HEK293 (cell line): ENCODE measurements at regions not wholly inside any gene's neighbourhood (a gene's known extent, or its start where the extent isn't known, plus 50 kb on each side); places are given as distances from the start of the nearest gene placed in this dataset.

Source experiments
- CTCF ChIA-PET: fragments of 350-600 bp; formaldehyde crosslinking; extraction: SDS; loops from one replicate; lab custom pipeline; 2021; ENCODE audit warnings: antibody characterized with exemption; lab: Yijun Ruan, JAX
- POLR2A ChIA-PET: fragments of 300-600 bp; formaldehyde crosslinking; extraction: SDS; loops from one replicate; lab custom pipeline; 2020; ENCODE audit warnings: antibody characterized with exemption, inconsistent platforms; lab: Yijun Ruan, JAX
- H3K27ac ChIP-seq: fragments of 200-500 bp; sonication (Bioruptor generic); 2 replicates; pipeline ENCODE4 v1.5.1; 2014; ENCODE audit warnings: low read depth, low read length, control low read depth, inconsistent platforms; ENCODE audit errors: extremely low read depth
- H3K36me3 ChIP-seq, 2 experiments: fragments of 200-500 bp in 1 of 2; sonication (Bioruptor generic) in 1 of 2; 1 replicate in 1 of 2; 2 replicates in 1 of 2; pipeline ENCODE4 v1.5.1; 2014 to 2017; ENCODE audit warnings: inconsistent platforms in 2 of 2, low read length in 2 of 2; ENCODE audit not compliant: control insufficient read depth in 2 of 2, insufficient read depth in 1 of 2
- H3K4me1 ChIP-seq: fragments of 200-500 bp; sonication (Bioruptor generic); 2 replicates; pipeline ENCODE4 v1.5.1; 2014; ENCODE audit warnings: mild to moderate bottlenecking, low read length, inconsistent platforms; ENCODE audit not compliant: control insufficient read depth, insufficient read depth
- H3K4me3 ChIP-seq: 2 replicates; pipeline ENCODE4 v1.5.1; 2011; ENCODE audit warnings: low read depth, mild to moderate bottlenecking, control low read depth, low read length, moderate library complexity
- H3K9me3 ChIP-seq: fragments of 200-500 bp; sonication (Bioruptor generic); 2 replicates; pipeline ENCODE4 v1.5.1; 2014; ENCODE audit warnings: low read depth, low read length, inconsistent platforms; ENCODE audit not compliant: control insufficient read depth, insufficient read depth
- GFI1B ChIP-seq: fragments of 450-650 bp; formaldehyde crosslinking; IDR thresholded peaks from 2 replicates; pipeline ENCODE4 v1.5.1; 2016; ENCODE audit warnings: missing biosample characterization, missing genetic modification characterization
- GLI2 ChIP-seq: fragments of 450-650 bp; formaldehyde crosslinking; IDR thresholded peaks from 2 replicates; pipeline ENCODE4; 2017; ENCODE audit warnings: missing biosample characterization, missing genetic modification characterization, low read depth, borderline replicate concordance
- HOXA7 ChIP-seq: sonication (generic); formaldehyde crosslinking; IDR thresholded peaks from 2 replicates; pipeline ENCODE4 v1.8.1; 2022; ENCODE audit warnings: missing genetic modification reagents, borderline replicate concordance
- HOXD13 ChIP-seq: sonication (generic); formaldehyde crosslinking; IDR thresholded peaks from 2 replicates; pipeline ENCODE4 v1.8.0; 2022; ENCODE audit warnings: missing genetic modification reagents, borderline replicate concordance
- KLF1 ChIP-seq: fragments of 450-650 bp; formaldehyde crosslinking; IDR thresholded peaks from 2 replicates; pipeline ENCODE4 v1.5.1; 2016; ENCODE audit warnings: missing biosample characterization, missing genetic modification characterization
- OVOL3 ChIP-seq: fragments of 450-650 bp; formaldehyde crosslinking; IDR thresholded peaks from 2 replicates; pipeline ENCODE4 v1.5.1; 2016; ENCODE audit warnings: missing biosample characterization, missing genetic modification characterization
- SP7 ChIP-seq: fragments of 450-650 bp; formaldehyde crosslinking; IDR thresholded peaks from 2 replicates; pipeline ENCODE4 v1.5.1; 2016; ENCODE audit warnings: missing biosample characterization, missing genetic modification characterization
- YY2 ChIP-seq: fragments of 450-650 bp; formaldehyde crosslinking; IDR thresholded peaks from 2 replicates; pipeline ENCODE4 v1.5.1; 2016; ENCODE audit warnings: missing biosample characterization, missing genetic modification characterization
- ZBTB48 ChIP-seq: fragments of 450-650 bp; formaldehyde crosslinking; IDR thresholded peaks from 2 replicates; pipeline ENCODE4 v1.5.1; 2016; ENCODE audit warnings: missing biosample characterization, missing genetic modification characterization
- ZNF184 ChIP-seq: fragments of 450-650 bp; IDR thresholded peaks from 2 replicates; pipeline ENCODE4 v1.5.1; 2018; ENCODE audit warnings: missing biosample characterization, mild to moderate bottlenecking, missing genetic modification characterization
- ZNF239 ChIP-seq: fragments of 450-650 bp; formaldehyde crosslinking; IDR thresholded peaks from 2 replicates; pipeline ENCODE4 v1.5.1; 2016; ENCODE audit warnings: missing biosample characterization, missing genetic modification characterization
- ZNF248 ChIP-seq: fragments of 450-650 bp; formaldehyde crosslinking; IDR thresholded peaks from 2 replicates; pipeline ENCODE4 v1.5.1; 2017; ENCODE audit warnings: missing biosample characterization, missing genetic modification characterization
- ZNF266 ChIP-seq: fragments of 450-650 bp; formaldehyde crosslinking; IDR thresholded peaks from 2 replicates; pipeline ENCODE4 v1.5.1; 2016; ENCODE audit warnings: missing biosample characterization, missing genetic modification characterization, low read depth
- ZNF324 ChIP-seq: fragments of 450-650 bp; formaldehyde crosslinking; IDR thresholded peaks from 2 replicates; pipeline ENCODE4 v1.5.1; 2016; ENCODE audit warnings: missing biosample characterization, missing genetic modification characterization
- ZNF514 ChIP-seq: fragments of 450-650 bp; formaldehyde crosslinking; IDR thresholded peaks from 2 replicates; pipeline ENCODE4 v1.5.1; 2016; ENCODE audit warnings: missing biosample characterization, missing genetic modification characterization
- ZNF549 ChIP-seq: fragments of 450-650 bp; IDR thresholded peaks from 2 replicates; pipeline ENCODE4 v1.5.1; 2018; ENCODE audit warnings: missing biosample characterization, missing genetic modification characterization, mild to moderate bottlenecking, inconsistent platforms, moderate library complexity
- ZNF623 ChIP-seq: fragments of 450-650 bp; formaldehyde crosslinking; IDR thresholded peaks from 2 replicates; pipeline ENCODE4 v1.5.1; 2016; ENCODE audit warnings: missing biosample characterization, missing genetic modification characterization
- ZNF626 ChIP-seq: fragments of 450-650 bp; sonication (Bioruptor Pico); formaldehyde crosslinking; IDR thresholded peaks from 2 replicates; pipeline ENCODE4 v1.5.1; 2018; ENCODE audit warnings: missing biosample characterization, missing genetic modification characterization, inconsistent platforms
- ZNF792 ChIP-seq: fragments of 450-650 bp; formaldehyde crosslinking; IDR thresholded peaks from 2 replicates; pipeline ENCODE4 v1.5.1; 2016; ENCODE audit warnings: missing biosample characterization, missing genetic modification characterization
- ZXDB ChIP-seq: fragments of 450-650 bp; formaldehyde crosslinking; IDR thresholded peaks from 2 replicates; pipeline ENCODE4 v1.5.1; 2016; ENCODE audit warnings: missing biosample characterization, missing genetic modification characterization
- TF ChIP-seq, protein P1 (sequence below): fragments of 450-650 bp; formaldehyde crosslinking; IDR thresholded peaks from 2 replicates; pipeline ENCODE4 v1.5.1; 2016; ENCODE audit warnings: missing biosample characterization, missing genetic modification characterization, borderline replicate concordance
- TF ChIP-seq, protein P2 (sequence below): fragments of 450-650 bp; formaldehyde crosslinking; IDR thresholded peaks from 2 replicates; pipeline ENCODE4 v1.5.1; 2016; ENCODE audit warnings: missing biosample characterization, missing genetic modification characterization
- TF ChIP-seq, protein P3 (sequence below): fragments of 450-650 bp; formaldehyde crosslinking; optimal IDR thresholded peaks from 2 replicates; pipeline ENCODE3; 2016; ENCODE audit warnings: missing biosample characterization, mild to moderate bottlenecking, missing genetic modification characterization

DNA sequence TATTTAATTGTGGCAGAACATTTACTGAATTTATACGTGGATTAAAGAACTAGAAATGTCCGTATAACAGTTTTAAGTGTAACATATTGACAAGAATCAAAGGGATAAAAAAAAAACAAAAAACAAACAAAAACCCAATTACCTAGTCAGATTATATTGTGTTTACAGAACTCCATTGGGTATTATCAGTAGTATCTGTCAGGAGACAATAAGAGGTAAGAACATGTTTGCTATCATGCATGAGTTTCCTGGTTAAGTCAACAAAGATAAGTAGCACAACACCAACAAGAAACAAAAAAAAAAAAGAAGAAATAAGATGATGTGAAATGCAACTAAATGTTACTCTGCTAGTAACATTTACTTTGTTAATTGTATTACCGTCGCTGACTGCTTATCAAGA lies 570.6 kb downstream of the ZBBX start (continued):
- TF ChIP-seq, protein P1, sequence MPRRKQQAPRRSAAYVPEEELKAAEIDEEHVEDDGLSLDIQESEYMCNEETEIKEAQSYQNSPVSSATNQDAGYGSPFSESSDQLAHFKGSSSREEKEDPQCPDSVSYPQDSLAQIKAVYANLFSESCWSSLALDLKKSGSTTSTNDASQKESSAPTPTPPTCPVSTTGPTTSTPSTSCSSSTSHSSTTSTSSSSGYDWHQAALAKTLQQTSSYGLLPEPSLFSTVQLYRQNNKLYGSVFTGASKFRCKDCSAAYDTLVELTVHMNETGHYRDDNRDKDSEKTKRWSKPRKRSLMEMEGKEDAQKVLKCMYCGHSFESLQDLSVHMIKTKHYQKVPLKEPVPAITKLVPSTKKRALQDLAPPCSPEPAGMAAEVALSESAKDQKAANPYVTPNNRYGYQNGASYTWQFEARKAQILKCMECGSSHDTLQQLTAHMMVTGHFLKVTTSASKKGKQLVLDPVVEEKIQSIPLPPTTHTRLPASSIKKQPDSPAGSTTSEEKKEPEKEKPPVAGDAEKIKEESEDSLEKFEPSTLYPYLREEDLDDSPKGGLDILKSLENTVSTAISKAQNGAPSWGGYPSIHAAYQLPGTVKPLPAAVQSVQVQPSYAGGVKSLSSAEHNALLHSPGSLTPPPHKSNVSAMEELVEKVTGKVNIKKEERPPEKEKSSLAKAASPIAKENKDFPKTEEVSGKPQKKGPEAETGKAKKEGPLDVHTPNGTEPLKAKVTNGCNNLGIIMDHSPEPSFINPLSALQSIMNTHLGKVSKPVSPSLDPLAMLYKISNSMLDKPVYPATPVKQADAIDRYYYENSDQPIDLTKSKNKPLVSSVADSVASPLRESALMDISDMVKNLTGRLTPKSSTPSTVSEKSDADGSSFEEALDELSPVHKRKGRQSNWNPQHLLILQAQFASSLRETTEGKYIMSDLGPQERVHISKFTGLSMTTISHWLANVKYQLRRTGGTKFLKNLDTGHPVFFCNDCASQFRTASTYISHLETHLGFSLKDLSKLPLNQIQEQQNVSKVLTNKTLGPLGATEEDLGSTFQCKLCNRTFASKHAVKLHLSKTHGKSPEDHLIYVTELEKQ (tag by site-specific recombination) = no peak
- no peak for TF ChIP-seq ZNF792 (tag by site-specific recombination)
- TF ChIP-seq, protein P2, sequence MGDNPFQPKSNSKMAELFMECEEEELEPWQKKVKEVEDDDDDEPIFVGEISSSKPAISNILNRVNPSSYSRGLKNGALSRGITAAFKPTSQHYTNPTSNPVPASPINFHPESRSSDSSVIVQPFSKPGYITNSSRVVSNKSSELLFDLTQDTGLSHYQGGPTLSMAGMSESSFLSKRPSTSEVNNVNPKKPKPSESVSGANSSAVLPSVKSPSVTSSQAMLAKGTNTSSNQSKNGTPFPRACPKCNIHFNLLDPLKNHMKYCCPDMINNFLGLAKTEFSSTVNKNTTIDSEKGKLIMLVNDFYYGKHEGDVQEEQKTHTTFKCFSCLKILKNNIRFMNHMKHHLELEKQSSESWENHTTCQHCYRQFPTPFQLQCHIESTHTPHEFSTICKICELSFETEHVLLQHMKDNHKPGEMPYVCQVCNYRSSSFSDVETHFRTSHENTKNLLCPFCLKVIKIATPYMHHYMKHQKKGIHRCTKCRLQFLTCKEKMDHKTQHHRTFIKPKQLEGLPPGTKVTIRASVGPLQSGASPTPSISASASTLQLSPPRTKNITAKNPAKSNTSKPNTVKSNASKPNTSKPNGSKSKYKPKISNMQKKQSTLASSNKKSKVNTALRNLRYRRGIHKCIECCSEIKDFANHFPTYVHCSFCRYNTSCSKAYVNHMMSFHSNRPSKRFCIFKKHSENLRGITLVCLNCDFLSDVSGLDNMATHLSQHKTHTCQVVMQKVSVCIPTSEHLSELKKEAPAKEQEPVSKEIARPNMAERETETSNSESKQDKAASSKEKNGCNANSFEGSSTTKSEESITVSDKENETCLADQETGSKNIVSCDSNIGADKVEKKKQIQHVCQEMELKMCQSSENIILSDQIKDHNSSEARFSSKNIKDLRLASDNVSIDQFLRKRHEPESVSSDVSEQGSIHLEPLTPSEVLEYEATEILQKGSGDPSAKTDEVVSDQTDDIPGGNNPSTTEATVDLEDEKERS (tag by site-specific recombination) = no peak
- no peak for TF ChIP-seq SP7 (tag by site-specific recombination)

DNA sequence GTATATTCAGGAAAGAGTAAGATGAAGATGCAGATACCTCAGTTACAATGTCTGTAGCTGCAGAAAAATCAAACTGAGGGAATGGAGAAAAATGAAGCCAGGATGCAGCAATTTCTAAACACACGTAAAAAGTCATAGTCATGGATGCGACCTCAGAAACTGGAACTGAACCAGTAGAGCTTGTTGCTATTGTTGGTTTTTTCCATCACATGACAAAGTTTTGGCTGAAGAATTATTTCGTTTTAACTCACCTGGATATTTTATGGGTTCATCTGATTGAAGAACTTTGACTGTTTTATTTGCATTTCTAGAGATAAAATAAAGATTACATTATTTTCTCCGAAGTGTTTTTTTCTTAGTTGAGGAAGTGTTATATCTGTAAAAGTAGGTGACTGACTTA lies 591.2 kb downstream of the ZBBX start:
- no peak for TF ChIP-seq ZNF514 (tag by site-specific recombination)
- no peak for TF ChIP-seq HOXA7 (CRISPR knock-in tag)
- TF ChIP-seq GLI2 (tag by site-specific recombination) = no peak
- TF ChIP-seq ZNF324 = no peak
- TF ChIP-seq GFI1B = no peak
- no peak for TF ChIP-seq HOXD13 (CRISPR knock-in tag)
- TF ChIP-seq ZNF184 (tag by site-specific recombination) = no peak
- TF ChIP-seq ZXDB (tag by site-specific recombination) = no peak
- no peak for TF ChIP-seq ZNF626 (tag by site-specific recombination)
- no peak for TF ChIP-seq ZBTB48 (tag by site-specific recombination)
- TF ChIP-seq, protein P3, sequence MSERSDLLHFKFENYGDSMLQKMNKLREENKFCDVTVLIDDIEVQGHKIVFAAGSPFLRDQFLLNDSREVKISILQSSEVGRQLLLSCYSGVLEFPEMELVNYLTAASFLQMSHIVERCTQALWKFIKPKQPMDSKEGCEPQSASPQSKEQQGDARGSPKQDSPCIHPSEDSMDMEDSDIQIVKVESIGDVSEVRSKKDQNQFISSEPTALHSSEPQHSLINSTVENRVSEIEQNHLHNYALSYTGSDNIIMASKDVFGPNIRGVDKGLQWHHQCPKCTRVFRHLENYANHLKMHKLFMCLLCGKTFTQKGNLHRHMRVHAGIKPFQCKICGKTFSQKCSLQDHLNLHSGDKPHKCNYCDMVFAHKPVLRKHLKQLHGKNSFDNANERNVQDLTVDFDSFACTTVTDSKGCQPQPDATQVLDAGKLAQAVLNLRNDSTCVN = no peak
- no peak for TF ChIP-seq YY2
- no peak for TF ChIP-seq ZNF549 (tag by site-specific recombination)
- no peak for TF ChIP-seq ZNF623 (tag by site-specific recombination)
- no peak for TF ChIP-seq OVOL3
- TF ChIP-seq ZNF266 (tag by site-specific recombination) = no peak
- TF ChIP-seq ZNF239 (tag by site-specific recombination) = no peak
- no peak for TF ChIP-seq ZNF248 (tag by site-specific recombination)
- TF ChIP-seq KLF1 (tag by site-specific recombination) = no peak
- no peak overlapping the region for H3K4me3 ChIP-seq
- no peaks in the 10 kb centered on the region for H3K9me3 ChIP-seq
- no peaks in the 10 kb centered on the region for H3K4me1 ChIP-seq
- H3K27ac ChIP-seq = no peak overlapping the region
- no peaks in the 10 kb centered on the region for H3K36me3 ChIP-seq
- ChIA-PET POLR2A (no interaction called here), CTCF (no interaction called here)
